Kidney (tissue), 13 donors: ENCODE measurements at regions not wholly inside any gene's neighbourhood (a gene's known extent, or its start where the extent isn't known, plus 50 kb on each side); places are given as distances from the start of the nearest gene placed in this dataset.

Experiments used
- DNase-seq, 5 donors: peaks; one replicate each; pipeline ENCODE4 v3.0.0-alpha.2; 2013 to 2020
- FAIRE-seq: peaks from 2 replicates; lab custom pipeline; 2012; peaks lifted over from hg19 to GRCh38; lab: Jason Lieb, UNC
- H3K27ac ChIP-seq, 2 donors: one replicate each; pipeline ENCODE4 v1.7.0; 2013; ENCODE audit warnings: low read depth in 2 of 2, low read length in 2 of 2, inconsistent platforms in 1 of 2
- H3K27me3 ChIP-seq: one replicate; pipeline ENCODE4 v1.7.1; 2013; ENCODE audit warnings: low read length, inconsistent platforms; ENCODE audit not compliant: control insufficient read depth, insufficient read depth
- H3K36me3 ChIP-seq, 3 donors: one replicate each; pipeline versions ENCODE4 v1.7.0 to v1.7.1; 2013; ENCODE audit warnings: low read length in 3 of 3, control low read depth in 1 of 3, inconsistent platforms in 1 of 3; ENCODE audit not compliant: insufficient read depth in 3 of 3, control insufficient read depth in 2 of 3
- H3K4me1 ChIP-seq, 3 donors: one replicate each; pipeline versions ENCODE4 v1.7.0 to v1.7.1; 2013; ENCODE audit warnings: low read length in 3 of 3, inconsistent platforms in 1 of 3, low read depth in 1 of 3; ENCODE audit not compliant: control insufficient read depth in 2 of 3, insufficient read depth in 2 of 3
- H3K4me3 ChIP-seq, 3 donors: one replicate each; pipeline versions ENCODE4 v1.7.0 to v1.8.1; 2013; ENCODE audit warnings: low read length in 3 of 3, control low read depth in 1 of 3, inconsistent platforms in 1 of 3
- H3K9ac ChIP-seq, 3 donors: one replicate each; pipeline versions ENCODE4 v1.7.0 to v1.7.1; 2013; ENCODE audit warnings: low read length in 3 of 3, control low read depth in 1 of 3, inconsistent platforms in 1 of 3
- H3K9me3 ChIP-seq, 3 donors: one replicate each; pipeline versions ENCODE4 v1.7.0 to v1.7.1; 2013; ENCODE audit warnings: low read length in 3 of 3, control low read depth in 1 of 3, inconsistent platforms in 1 of 3; ENCODE audit not compliant: control insufficient read depth in 2 of 3, insufficient read depth in 1 of 3
- intact Hi-C: fragments of 100-400 bp; cut with DNase I; formaldehyde crosslinking; loops from one replicate; pipeline ENCODE4 v1.11.1; 2022
- TF ChIP-seq, protein P1 (sequence below): IDR thresholded peaks from 3 replicates; pipeline ENCODE4 v1.5.1; 2012; ENCODE audit warnings: mild to moderate bottlenecking, moderate library complexity, borderline replicate concordance; ENCODE audit not compliant: insufficient read depth; ENCODE audit errors: extremely low read depth
- donor health status: control.
- donor health status: control.
- donor health status: control.
- donor health status: control.
- donor health status: control.
- donor health status: DM: yes; HTN: yes; CAD: no.
- donor health status: Normal renal cell carcinoma (clear cell type).

GRCh38 chr17:54718286-54718685, 182.4 kb upstream of the TOM1L1 start:
- H3K27ac ChIP-seq: no peak overlapping the region
- no peaks in the 10 kb centered on the region for H3K4me1 ChIP-seq
- no peak for DNase-seq
- intact Hi-C loops: no loop called here
- H3K4me3 ChIP-seq: no peak overlapping the region
- H3K9me3 ChIP-seq: no peaks in the 10 kb centered on the region
- no peaks in the 10 kb centered on the region for H3K27me3 ChIP-seq
- TF ChIP-seq, protein P1, sequence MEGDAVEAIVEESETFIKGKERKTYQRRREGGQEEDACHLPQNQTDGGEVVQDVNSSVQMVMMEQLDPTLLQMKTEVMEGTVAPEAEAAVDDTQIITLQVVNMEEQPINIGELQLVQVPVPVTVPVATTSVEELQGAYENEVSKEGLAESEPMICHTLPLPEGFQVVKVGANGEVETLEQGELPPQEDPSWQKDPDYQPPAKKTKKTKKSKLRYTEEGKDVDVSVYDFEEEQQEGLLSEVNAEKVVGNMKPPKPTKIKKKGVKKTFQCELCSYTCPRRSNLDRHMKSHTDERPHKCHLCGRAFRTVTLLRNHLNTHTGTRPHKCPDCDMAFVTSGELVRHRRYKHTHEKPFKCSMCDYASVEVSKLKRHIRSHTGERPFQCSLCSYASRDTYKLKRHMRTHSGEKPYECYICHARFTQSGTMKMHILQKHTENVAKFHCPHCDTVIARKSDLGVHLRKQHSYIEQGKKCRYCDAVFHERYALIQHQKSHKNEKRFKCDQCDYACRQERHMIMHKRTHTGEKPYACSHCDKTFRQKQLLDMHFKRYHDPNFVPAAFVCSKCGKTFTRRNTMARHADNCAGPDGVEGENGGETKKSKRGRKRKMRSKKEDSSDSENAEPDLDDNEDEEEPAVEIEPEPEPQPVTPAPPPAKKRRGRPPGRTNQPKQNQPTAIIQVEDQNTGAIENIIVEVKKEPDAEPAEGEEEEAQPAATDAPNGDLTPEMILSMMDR: no peak
- no peak for FAIRE-seq
- no peak overlapping the region for H3K9ac ChIP-seq
- no peaks in the 10 kb centered on the region for H3K36me3 ChIP-seq

DNA sequence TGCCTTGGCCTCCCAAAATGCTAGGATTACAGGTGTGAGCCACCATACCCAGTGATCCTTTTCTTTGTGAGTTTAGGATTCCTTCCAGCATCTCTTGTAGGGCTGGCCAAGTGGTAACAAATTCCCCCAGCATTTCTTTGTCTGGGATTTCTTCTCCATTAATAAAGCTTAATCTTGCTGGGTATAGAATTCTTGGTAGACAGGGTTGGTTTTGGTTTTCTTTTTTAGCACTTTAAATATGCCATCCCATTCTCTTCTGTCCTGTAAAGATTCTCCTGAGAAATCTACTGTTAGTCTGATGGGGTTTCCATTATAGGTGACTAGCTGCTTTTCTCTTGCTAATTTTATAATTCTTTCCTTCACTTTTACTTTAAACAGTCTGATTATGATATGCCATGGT, 173.0 kb upstream of the TOM1L1 start:
- no peak overlapping the region for H3K4me3 ChIP-seq
- no peaks in the 10 kb centered on the region for H3K36me3 ChIP-seq
- no peak overlapping the region for H3K27ac ChIP-seq
- TF ChIP-seq, protein P1: no peak
- H3K4me1 ChIP-seq: no peaks in the 10 kb centered on the region
- no peak for DNase-seq
- intact Hi-C loops: no loop called here
- H3K9me3 ChIP-seq: peaks cover 0 to 36% (median 3%) of the 10 kb centered on the region in 3 donors
- H3K27me3 ChIP-seq: no peaks in the 10 kb centered on the region
- H3K9ac ChIP-seq: no peak overlapping the region
- no peak for FAIRE-seq

- DNase-seq (no peak), FAIRE-seq (no peak)
- Histone ChIP-seq H3K4me1 (no peaks in the 10 kb centered on the region), H3K9ac (no peak overlapping the region), H3K27me3 (no peaks in the 10 kb centered on the region), H3K9me3 (peaks cover 0 to 5% (median 2%) of the 10 kb centered on the region in 3 donors), H3K4me3 (no peak overlapping the region), H3K36me3 (no peaks in the 10 kb centered on the region), H3K27ac (no peak overlapping the region)
- TF ChIP-seq, protein P1: no peak
- intact Hi-C loops: no loop called here
Observed at GRCh38 chr17:54736573-54736972, 164.1 kb upstream of the TOM1L1 start.

DNA sequence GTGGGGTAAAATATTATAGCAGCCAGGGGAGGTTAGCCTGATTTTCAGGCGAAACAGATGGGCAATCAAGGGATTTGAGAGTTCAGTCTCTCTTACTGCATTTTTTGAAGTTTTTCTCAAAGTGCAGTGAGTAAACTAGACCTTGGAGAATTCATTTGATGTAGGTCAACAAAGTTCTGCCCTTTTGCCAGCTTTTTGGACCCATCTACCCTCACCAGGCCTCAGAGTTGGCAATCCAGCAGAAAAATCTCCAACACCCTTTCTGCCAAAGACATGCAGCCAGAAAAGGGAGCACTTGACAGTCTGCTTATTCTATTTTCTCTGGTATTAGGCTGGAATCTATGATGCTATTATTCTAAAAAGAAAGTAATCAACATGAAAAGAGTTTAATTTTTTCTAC, 162.2 kb upstream of the TOM1L1 start:
- FAIRE-seq (no peak), DNase-seq (no peak)
- intact Hi-C loops: no loop called here
- Histone ChIP-seq H3K27me3 (no peaks in the 10 kb centered on the region), H3K4me1 (no peaks in the 10 kb centered on the region), H3K36me3 (no peaks in the 10 kb centered on the region), H3K9ac (no peak overlapping the region), H3K27ac (no peak overlapping the region), H3K4me3 (no peak overlapping the region), H3K9me3 (no peaks in the 10 kb centered on the region)
- TF ChIP-seq, protein P1: no peak
